Natural killer cell (primary cell): ENCODE measurements at regions not wholly inside any gene's neighbourhood (a gene's known extent, or its start where the extent isn't known, plus 50 kb on each side); places are given as distances from the start of the nearest gene placed in this dataset.

ENCODE experiments used
- ATAC-seq, 3 donors: fragments of 150-1000 bp in 2 of 3; fragments of 200-7000 bp in 1 of 3; cut with Tn5 transposase; 1 replicate in 1 of 3; 2 replicates in 2 of 3; pipeline ENCODE4 v1.10.0; 2021; ENCODE audit warnings: mild to moderate bottlenecking in 2 of 3, moderate library complexity in 2 of 3
- DNase-seq, 2 donors: peaks; one replicate each; pipeline versions ENCODE4 v3.0.0 to v3.0.0-alpha.2; 2013 to 2021; ENCODE audit warnings: mixed read lengths in 1 of 2
- H3K27ac ChIP-seq: one replicate; pipeline ENCODE4 v1.5.1; 2013; ENCODE audit warnings: mild to moderate bottlenecking, low read length
- H3K27me3 ChIP-seq: one replicate; pipeline ENCODE4 v1.6.1; 2013; ENCODE audit warnings: low read length; ENCODE audit not compliant: control insufficient read depth, insufficient read depth
- H3K36me3 ChIP-seq: one replicate; pipeline ENCODE4 v1.6.1; 2013; ENCODE audit warnings: low read length; ENCODE audit not compliant: control insufficient read depth, insufficient read depth
- H3K4me1 ChIP-seq: one replicate; pipeline ENCODE4 v1.6.1; 2013; ENCODE audit warnings: low read length; ENCODE audit not compliant: control insufficient read depth, insufficient read depth
- H3K4me3 ChIP-seq: one replicate; pipeline ENCODE4 v1.5.1; 2013; ENCODE audit warnings: low read length
- H3K9me3 ChIP-seq: one replicate; pipeline ENCODE4 v1.6.1; 2013; ENCODE audit warnings: low read length; ENCODE audit not compliant: control insufficient read depth, insufficient read depth
- H3K27ac Mint-ChIP-seq, 2 donors: one replicate each; pipeline ENCODE4 v1.8.0; 2022; ENCODE audit warnings: mild to moderate bottlenecking in 2 of 2, mixed read lengths in 2 of 2, moderate library complexity in 1 of 2
- H3K27me3 Mint-ChIP-seq, 2 donors: one replicate each; pipeline ENCODE4 v1.8.0; 2022; ENCODE audit warnings: low read depth in 2 of 2, mixed read lengths in 2 of 2
- H3K36me3 Mint-ChIP-seq: one replicate; pipeline ENCODE4 v1.8.0; 2022; ENCODE audit warnings: mixed read lengths
- H3K4me1 Mint-ChIP-seq, 2 donors: one replicate each; pipeline ENCODE4 v1.8.0; 2022; ENCODE audit warnings: mixed read lengths in 2 of 2
- H3K4me3 Mint-ChIP-seq: one replicate; pipeline ENCODE4 v1.8.0; 2022; ENCODE audit warnings: mild to moderate bottlenecking, moderate library complexity, mixed read lengths
- H3K9me3 Mint-ChIP-seq, 2 donors: one replicate each; pipeline ENCODE4 v1.8.0; 2022; ENCODE audit warnings: mixed read lengths in 2 of 2
- WGBS: methylation state at CpG from one replicate; pipeline ENCODE4 v1.1.7; 2013; ENCODE audit warnings: missing lambda C conversion rate; ENCODE audit not compliant: insufficient coverage; 5-methylcytosine and 5-hydroxymethylcytosine counted together
- intact Hi-C: fragments of 100-400 bp; cut with micrococcal nuclease; formaldehyde crosslinking; loops from one replicate; pipeline ENCODE4 v1.14.2; 2022
- TF ChIP-seq, protein P1 (sequence below): fragments of 200-600 bp; IDR thresholded peaks from one replicate; pipeline ENCODE4 v1.8.0; 2022; ENCODE audit warnings: antibody characterized with exemption

DNA sequence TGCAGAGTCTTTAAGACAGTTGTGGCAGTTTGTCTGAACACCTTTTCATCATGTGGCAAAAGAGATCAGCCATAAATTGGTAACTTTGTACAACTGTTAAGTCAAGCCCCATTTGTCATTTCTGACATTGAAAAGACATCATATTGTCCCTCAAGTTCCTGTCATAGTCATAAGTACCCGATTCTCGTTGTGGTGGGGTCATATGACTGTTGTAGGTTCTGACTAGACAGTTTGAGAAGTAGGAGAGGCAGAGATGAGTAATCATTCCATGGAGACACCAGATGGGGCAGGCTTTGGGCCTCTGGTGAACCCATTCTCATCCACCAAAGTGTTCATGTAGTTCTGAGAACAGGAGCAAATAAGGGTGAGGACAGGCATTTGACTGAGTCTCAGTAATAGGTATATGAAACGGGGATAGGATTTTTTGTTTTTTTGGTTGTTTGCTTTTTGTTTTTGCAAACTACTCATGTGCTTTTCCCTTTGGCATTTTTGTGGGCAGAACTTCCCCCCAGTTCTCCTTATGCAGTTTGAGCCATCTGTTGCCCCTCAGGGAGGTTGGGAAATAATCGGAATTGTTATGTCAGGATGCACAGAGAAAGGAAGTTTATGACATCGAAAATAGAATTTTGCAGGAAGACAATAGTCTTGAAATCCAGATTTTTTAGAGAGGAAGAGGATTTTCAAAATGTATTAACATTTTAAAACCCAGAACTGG, 86.9 kb upstream of the KCNE2 start:
- H3K4me1 Mint-ChIP-seq = no peaks in the 10 kb centered on the region
- Histone ChIP-seq H3K4me3 (no peak overlapping the region), H3K9me3 (no peaks in the 10 kb centered on the region), H3K27ac (no peak overlapping the region), H3K27me3 (no peaks in the 10 kb centered on the region), H3K4me1 (no peaks in the 10 kb centered on the region), H3K36me3 (no peaks in the 10 kb centered on the region)
- TF ChIP-seq, protein P1, sequence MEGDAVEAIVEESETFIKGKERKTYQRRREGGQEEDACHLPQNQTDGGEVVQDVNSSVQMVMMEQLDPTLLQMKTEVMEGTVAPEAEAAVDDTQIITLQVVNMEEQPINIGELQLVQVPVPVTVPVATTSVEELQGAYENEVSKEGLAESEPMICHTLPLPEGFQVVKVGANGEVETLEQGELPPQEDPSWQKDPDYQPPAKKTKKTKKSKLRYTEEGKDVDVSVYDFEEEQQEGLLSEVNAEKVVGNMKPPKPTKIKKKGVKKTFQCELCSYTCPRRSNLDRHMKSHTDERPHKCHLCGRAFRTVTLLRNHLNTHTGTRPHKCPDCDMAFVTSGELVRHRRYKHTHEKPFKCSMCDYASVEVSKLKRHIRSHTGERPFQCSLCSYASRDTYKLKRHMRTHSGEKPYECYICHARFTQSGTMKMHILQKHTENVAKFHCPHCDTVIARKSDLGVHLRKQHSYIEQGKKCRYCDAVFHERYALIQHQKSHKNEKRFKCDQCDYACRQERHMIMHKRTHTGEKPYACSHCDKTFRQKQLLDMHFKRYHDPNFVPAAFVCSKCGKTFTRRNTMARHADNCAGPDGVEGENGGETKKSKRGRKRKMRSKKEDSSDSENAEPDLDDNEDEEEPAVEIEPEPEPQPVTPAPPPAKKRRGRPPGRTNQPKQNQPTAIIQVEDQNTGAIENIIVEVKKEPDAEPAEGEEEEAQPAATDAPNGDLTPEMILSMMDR = no peak
- intact Hi-C loops = no loop called here
- H3K27ac Mint-ChIP-seq = no peak overlapping the region
- no peaks in the 10 kb centered on the region for H3K36me3 Mint-ChIP-seq
- no peak overlapping the region for H3K4me3 Mint-ChIP-seq
- H3K9me3 Mint-ChIP-seq = no peaks in the 10 kb centered on the region
- 69% methylated on average over 5 of the region's 5 CpGs for WGBS
- no peak for DNase-seq
- H3K27me3 Mint-ChIP-seq = peaks cover 9 to 11% of the 10 kb centered on the region in 2 donors
- ATAC-seq = no peak

- intact Hi-C loops = no loop called here
- no peaks in the 10 kb centered on the region for H3K9me3 Mint-ChIP-seq
- Histone ChIP-seq H3K27ac (no peak overlapping the region), H3K4me1 (no peaks in the 10 kb centered on the region), H3K4me3 (no peak overlapping the region), H3K9me3 (no peaks in the 10 kb centered on the region), H3K27me3 (no peaks in the 10 kb centered on the region), H3K36me3 (no peaks in the 10 kb centered on the region)
- no peaks in the 10 kb centered on the region for H3K4me1 Mint-ChIP-seq
- TF ChIP-seq, protein P1 = no peak
- no peak overlapping the region for H3K27ac Mint-ChIP-seq
- H3K36me3 Mint-ChIP-seq = no peaks in the 10 kb centered on the region
- ATAC-seq (no peak), DNase-seq (no peak)
- H3K27me3 Mint-ChIP-seq = peaks cover 7 to 10% of the 10 kb centered on the region in 2 donors
- H3K4me3 Mint-ChIP-seq = no peak overlapping the region
- 100% methylated on average over 2 of the region's 3 CpGs for WGBS
Observed at GRCh38 chr21:34278451-34278850, 85.4 kb upstream of the KCNE2 start.

DNA sequence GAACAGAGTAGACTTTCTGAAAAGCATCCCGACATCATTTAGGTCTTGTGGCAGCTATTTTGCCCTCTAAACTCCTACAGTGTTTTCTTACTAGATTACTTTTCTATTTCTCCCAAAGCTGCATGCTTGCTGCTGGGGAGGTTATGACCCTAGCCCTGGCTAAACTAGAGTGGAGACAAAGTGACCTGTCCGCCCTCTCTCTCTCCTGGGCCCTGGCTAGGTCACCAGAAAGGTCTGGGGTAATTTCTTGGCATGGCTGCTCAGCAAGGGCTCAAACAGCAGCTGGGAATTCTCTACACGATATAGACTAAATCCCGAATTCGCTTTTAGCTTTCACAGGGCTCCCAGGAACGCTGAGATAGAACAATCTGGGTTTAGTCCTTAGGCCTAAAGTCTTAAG, 84.5 kb upstream of the KCNE2 start:
- Histone ChIP-seq H3K27ac (no peak overlapping the region), H3K4me1 (no peaks in the 10 kb centered on the region), H3K9me3 (no peaks in the 10 kb centered on the region), H3K4me3 (no peak overlapping the region), H3K36me3 (no peaks in the 10 kb centered on the region), H3K27me3 (no peaks in the 10 kb centered on the region)
- no peak for ATAC-seq
- Mint-ChIP-seq H3K4me1 (no peaks in the 10 kb centered on the region), H3K27ac (no peak overlapping the region), H3K36me3 (no peaks in the 10 kb centered on the region), H3K9me3 (no peaks in the 10 kb centered on the region), H3K4me3 (no peak overlapping the region), H3K27me3 (peaks cover 0 to 4% of the 10 kb centered on the region in 2 donors)
- no peak for DNase-seq
- WGBS = 96% methylated on average over 6 of the region's 6 CpGs
- intact Hi-C loops = no loop called here
- TF ChIP-seq, protein P1 = no peak

- WGBS = 81% methylated on average over 2 of the region's 3 CpGs
- TF ChIP-seq, protein P1 = no peak
Observed at GRCh38 chr21:34279883-34280282, 83.9 kb upstream of the KCNE2 start.

More at GRCh38 chr21:34279883-34280282, 83.9 kb upstream of the KCNE2 start:
- no peaks in the 10 kb centered on the region for H3K27me3 ChIP-seq
- H3K4me1 ChIP-seq = no peaks in the 10 kb centered on the region
- H3K4me1 Mint-ChIP-seq = no peaks in the 10 kb centered on the region
- ATAC-seq (no peak), DNase-seq (no peak)
- no peaks in the 10 kb centered on the region for H3K9me3 Mint-ChIP-seq
- H3K36me3 ChIP-seq = no peaks in the 10 kb centered on the region
- no peak overlapping the region for H3K27ac ChIP-seq
- H3K27ac Mint-ChIP-seq = no peak overlapping the region
- no peaks in the 10 kb centered on the region for H3K9me3 ChIP-seq
- intact Hi-C loops = no loop called here
- no peaks in the 10 kb centered on the region for H3K36me3 Mint-ChIP-seq
- H3K4me3 ChIP-seq = no peak overlapping the region
- no peak overlapping the region for H3K4me3 Mint-ChIP-seq
- H3K27me3 Mint-ChIP-seq = no peaks in the 10 kb centered on the region
